Esophagus muscularis mucosa (tissue), 2 donors: ENCODE measurements at regions not wholly inside any gene's neighbourhood (a gene's known extent, or its start where the extent isn't known, plus 50 kb on each side); places are given as distances from the start of the nearest gene placed in this dataset.

Source experiments
- POLR2A ChIP-seq: fragments of 450-650 bp; IDR thresholded peaks from one replicate; pipeline ENCODE4 v1.6.1; 2017; ENCODE audit warnings: antibody characterized with exemption, moderate library complexity, mild to moderate bottlenecking, low read depth
- POLR2AphosphoS5 ChIP-seq, 2 donors: sonication (generic); formaldehyde crosslinking; IDR thresholded peaks; one replicate each; pipeline ENCODE4 v1.6.1; 2017; ENCODE audit warnings: antibody characterized with exemption in 2 of 2

DNA sequence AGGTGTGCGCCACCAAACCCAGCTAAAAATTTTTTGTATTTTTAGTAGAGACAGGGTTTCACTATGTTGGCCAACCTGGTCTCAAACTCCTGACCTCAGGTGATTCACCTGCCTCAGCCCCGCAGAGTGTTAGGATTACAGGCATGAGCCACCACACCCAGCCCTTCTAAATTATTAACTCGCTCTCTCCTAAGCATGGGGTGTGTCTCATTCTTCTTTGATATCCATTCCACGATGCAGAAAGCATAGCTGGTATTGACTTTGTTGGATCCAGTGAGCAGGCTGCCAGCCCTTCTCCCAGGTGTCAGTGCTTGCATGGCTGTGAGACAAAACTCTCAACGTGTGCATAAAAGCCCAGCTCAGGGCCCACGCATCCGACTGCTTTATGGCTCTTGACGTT is 254.1 kb upstream of the PFKP start:
- TF ChIP-seq POLR2AphosphoS5 (IDR thresholded peaks at IDR 0.05), result no peak
- TF ChIP-seq POLR2A, result no peak
